Fibroblast of peridontal ligament (primary cell): ENCODE measurements at regions not wholly inside any gene's neighbourhood (a gene's known extent, or its start where the extent isn't known, plus 50 kb on each side); places are given as distances from the start of the nearest gene placed in this dataset.
"Not testable (repeated sequence)": the region's sequence is repeated elsewhere in the genome, so short reads cannot be mapped to it uniquely, and the experiment has no call there.

Experiments
- DNase-seq: peaks from one replicate; pipeline ENCODE4 v3.0.0-alpha.2; 2010; ENCODE audit errors: extremely low read depth

DNA sequence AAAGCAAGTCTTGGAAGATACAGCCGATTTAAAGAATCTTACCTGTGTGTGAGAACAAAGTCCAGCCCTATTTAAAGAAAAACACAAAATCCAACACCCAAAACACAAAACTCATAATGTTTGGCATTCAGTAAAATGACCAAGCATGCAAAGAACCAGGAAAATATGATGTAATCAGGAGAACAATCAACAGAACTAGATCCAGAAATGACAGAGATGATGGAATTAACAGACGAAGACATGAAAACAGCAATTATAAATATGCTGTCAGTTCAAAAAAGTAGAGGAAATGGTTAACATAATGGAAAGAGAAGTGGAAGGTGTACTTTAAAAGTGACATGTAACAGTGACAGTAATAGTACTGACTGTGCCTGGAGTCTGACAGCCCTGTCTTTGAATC, 56.1 kb upstream of the ERV3-1 start:
- DNase-seq = not testable (repeated sequence)

DNA sequence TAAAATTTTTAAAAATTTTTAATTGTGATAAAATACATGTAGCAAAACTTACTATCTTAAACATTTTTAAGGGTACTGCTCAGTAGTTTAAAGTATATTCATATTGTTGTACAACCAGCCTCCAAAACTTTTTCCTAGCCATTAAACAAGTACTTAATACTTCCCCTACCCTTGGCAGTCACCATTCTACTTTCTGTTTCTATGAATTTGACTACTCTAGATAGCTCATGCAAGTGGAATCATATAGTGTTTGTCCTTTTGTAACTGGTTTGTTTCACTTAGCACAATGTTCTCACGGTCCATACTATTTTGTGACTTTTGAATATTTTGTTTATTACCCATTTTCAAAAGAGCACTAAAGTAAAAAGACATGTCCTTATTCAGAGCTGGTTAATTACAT, 52.8 kb upstream of the ERV3-1 start:
- DNase-seq = not testable (repeated sequence)
